GM19240 (cell line): ENCODE measurements at regions not wholly inside any gene's neighbourhood (a gene's known extent, or its start where the extent isn't known, plus 50 kb on each side); places are given as distances from the start of the nearest gene placed in this dataset.

Experiments
- DNase-seq: peaks from one replicate; pipeline ENCODE4 v3.0.0; 2011; ENCODE audit warnings: low spot score; ENCODE audit not compliant: insufficient read length

GRCh38 chr16:73321853-73322252 is 273.9 kb upstream of the ZFHX3 start:
- DNase-seq, result no peak

- no peak for DNase-seq
Measured at GRCh38 chr16:73319737-73320136, 271.8 kb upstream of the ZFHX3 start.

- no peak for DNase-seq
Measured at GRCh38 chr16:73319261-73319660, 271.3 kb upstream of the ZFHX3 start.

- DNase-seq, result no peak
Measured at GRCh38 chr16:73317321-73317857, 269.5 kb upstream of the ZFHX3 start.

- DNase-seq, result peak; percentile 6
Measured at GRCh38 chr16:73315645-73316044, 267.7 kb upstream of the ZFHX3 start.

- no peak for DNase-seq
Measured at GRCh38 chr16:73313950-73314349, 266.0 kb upstream of the ZFHX3 start.

- DNase-seq, result no peak
Measured at GRCh38 chr16:73311857-73312723, 264.2 kb upstream of the ZFHX3 start.

GRCh38 chr16:73308771-73309170 is 260.8 kb upstream of the ZFHX3 start:
- no peak for DNase-seq

- DNase-seq, result no peak
Measured at GRCh38 chr16:73306901-73307413, 259.0 kb upstream of the ZFHX3 start.

GRCh38 chr16:73304008-73304774 is 256.3 kb upstream of the ZFHX3 start:
- DNase-seq, result no peak

GRCh38 chr16:73302942-73303341 is 255.0 kb upstream of the ZFHX3 start:
- no peak for DNase-seq

- DNase-seq, result no peak
Measured at GRCh38 chr16:73301984-73302383, 254.1 kb upstream of the ZFHX3 start.

- no peak for DNase-seq
Measured at GRCh38 chr16:73299346-73299745, 251.4 kb upstream of the ZFHX3 start.

GRCh38 chr16:73298562-73298961 is 250.6 kb upstream of the ZFHX3 start:
- no peak for DNase-seq

GRCh38 chr16:73290258-73290657 is 242.3 kb upstream of the ZFHX3 start:
- DNase-seq, result no peak

GRCh38 chr16:73289232-73289631 is 241.3 kb upstream of the ZFHX3 start:
- peak; percentile 15 for DNase-seq

- no peak for DNase-seq
Measured at GRCh38 chr16:73288520-73288919, 240.6 kb upstream of the ZFHX3 start.

- DNase-seq, result no peak
Measured at GRCh38 chr16:73287859-73288405, 240.0 kb upstream of the ZFHX3 start.

- DNase-seq, result no peak
Measured at GRCh38 chr16:73286346-73287267, 238.7 kb upstream of the ZFHX3 start.

GRCh38 chr16:73285436-73286201 is 237.7 kb upstream of the ZFHX3 start:
- DNase-seq, result no peak
